ENCODE measurements at regions not wholly inside any gene's neighbourhood (a gene's known extent, or its start where the extent isn't known, plus 50 kb on each side); places are given as distances from the start of the nearest gene placed in this dataset.

- no peaks in the 10 kb centered on the region for H3K4me1 ChIP-seq
- in situ Hi-C loops (cut with MboI; ENCODE audit: low pct_ligation_motif_present in 1 of 4, low pct_unique_long_range_greater_than_20kb in 1 of 4, low sequenced_read_pairs in 3 of 4): no loop called here
- no peak for DNase-seq
- no peak overlapping the region for H3K27ac ChIP-seq
- H3K27me3 ChIP-seq: no peaks in the 10 kb centered on the region
- no peak overlapping the region for H3K4me3 ChIP-seq
- no peaks in the 10 kb centered on the region for H3K36me3 ChIP-seq
- TF ChIP-seq CTCF (IDR thresholded peaks at IDR 0.05) (no peak), POLR2AphosphoS5 (IDR thresholded peaks at IDR 0.05) (no peak), POLR2A (IDR thresholded peaks at IDR 0.05) (no peak)
- 63 to 92% methylated on average over 1 of the region's 1 CpG for WGBS, 2 donors (ENCODE audit: low coverage in 1 of 2)
- intact Hi-C loops (cut with DNase I; ENCODE audit: low total_unique reads): no loop called here
- H3K9me3 ChIP-seq: no peaks in the 10 kb centered on the region
Measured at GRCh38 chr4:63458010-63458409, 951.2 kb downstream of the TECRL start.

DNA sequence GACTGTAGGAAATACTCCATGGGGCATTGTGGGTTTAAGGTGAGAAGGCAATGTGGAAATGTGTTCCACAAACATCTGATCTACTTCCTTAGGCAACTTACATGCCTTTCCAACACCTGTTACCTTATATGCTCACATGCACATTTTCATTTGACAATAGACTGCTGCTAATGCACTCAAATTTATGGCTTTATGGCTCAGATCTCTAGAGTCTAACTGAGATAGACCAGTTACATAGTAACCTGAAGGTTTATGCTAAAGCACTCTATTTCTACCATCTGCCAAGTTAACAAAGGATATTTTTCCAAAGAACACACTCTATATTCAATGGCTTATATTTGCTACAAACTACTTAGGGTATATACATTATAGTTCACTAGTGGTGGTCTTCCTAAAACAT lies 969.0 kb downstream of the TECRL start:
- no peak for DNase-seq
- Histone ChIP-seq H3K4me1 (no peaks in the 10 kb centered on the region), H3K9me3 (no peaks in the 10 kb centered on the region), H3K27me3 (no peaks in the 10 kb centered on the region), H3K36me3 (no peaks in the 10 kb centered on the region), H3K27ac (no peak overlapping the region), H3K4me3 (no peak overlapping the region)
- in situ Hi-C loops (cut with MboI; ENCODE audit: low pct_ligation_motif_present in 1 of 4, low pct_unique_long_range_greater_than_20kb in 1 of 4, low sequenced_read_pairs in 3 of 4): no loop called here
- TF ChIP-seq EP300 (IDR thresholded peaks at IDR 0.05; ENCODE audit: low read depth): no peak
- no peak for TF ChIP-seq POLR2AphosphoS5 (IDR thresholded peaks at IDR 0.05)
- intact Hi-C loops (cut with DNase I; ENCODE audit: low total_unique reads): no loop called here

GRCh38 chr4:63430105-63430504 lies 979.1 kb downstream of the TECRL start:
- H3K27me3 ChIP-seq: no peaks in the 10 kb centered on the region
- H3K4me3 ChIP-seq: no peak overlapping the region
- intact Hi-C loops (cut with DNase I; ENCODE audit: low total_unique reads): no loop called here
- no peaks in the 10 kb centered on the region for H3K36me3 ChIP-seq
- in situ Hi-C loops (cut with MboI; ENCODE audit: low pct_ligation_motif_present in 1 of 4, low pct_unique_long_range_greater_than_20kb in 1 of 4, low sequenced_read_pairs in 3 of 4): no loop called here
- H3K9me3 ChIP-seq: no peaks in the 10 kb centered on the region
- no peaks in the 10 kb centered on the region for H3K4me1 ChIP-seq
- WGBS, 2 donors (ENCODE audit: low coverage in 1 of 2): 76 to 77% methylated on average over 1 of the region's 1 CpG
- no peak for TF ChIP-seq POLR2AphosphoS5 (IDR thresholded peaks at IDR 0.05)
- no peak for TF ChIP-seq EP300 (IDR thresholded peaks at IDR 0.05; ENCODE audit: low read depth)
- TF ChIP-seq CTCF (IDR thresholded peaks at IDR 0.05): no peak
- no peak for TF ChIP-seq POLR2A (IDR thresholded peaks at IDR 0.05)
- DNase-seq: no peak
- H3K27ac ChIP-seq: no peak overlapping the region

DNA sequence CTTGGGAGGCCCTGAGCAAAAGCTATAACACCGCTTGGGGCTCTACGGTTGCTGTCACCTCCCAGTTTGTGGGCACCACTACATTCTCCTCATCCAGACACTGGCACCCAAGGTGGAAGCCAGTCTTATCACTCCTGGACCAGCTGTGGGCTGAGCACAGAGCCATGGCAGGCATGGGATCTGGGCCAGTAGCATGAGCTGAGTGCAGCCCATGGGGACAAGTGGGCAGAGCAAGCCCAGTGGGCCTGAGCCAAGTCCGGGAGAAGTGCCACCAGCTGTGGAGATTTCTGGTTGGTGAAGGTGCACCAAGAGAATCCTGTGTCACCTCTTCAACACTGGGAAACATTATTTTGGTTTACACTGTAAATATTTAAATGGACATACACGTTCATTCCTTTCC lies 1013.0 kb downstream of the TECRL start:
- in situ Hi-C loops (cut with MboI; ENCODE audit: low pct_ligation_motif_present in 1 of 4, low pct_unique_long_range_greater_than_20kb in 1 of 4, low sequenced_read_pairs in 3 of 4): no loop called here
- no peaks in the 10 kb centered on the region for H3K9me3 ChIP-seq
- H3K4me3 ChIP-seq: no peak overlapping the region
- no peak for TF ChIP-seq POLR2A (IDR thresholded peaks at IDR 0.05)
- no peak for TF ChIP-seq POLR2AphosphoS5 (IDR thresholded peaks at IDR 0.05)
- no peak for TF ChIP-seq EP300 (IDR thresholded peaks at IDR 0.05; ENCODE audit: low read depth)
- no peak for TF ChIP-seq CTCF (IDR thresholded peaks at IDR 0.05)
- no peak overlapping the region for H3K27ac ChIP-seq
- H3K4me1 ChIP-seq: no peaks in the 10 kb centered on the region
- no peaks in the 10 kb centered on the region for H3K36me3 ChIP-seq
- DNase-seq: no peak
- 25 to 79% methylated on average over 1 to 4 of the region's 4 CpGs for WGBS, 2 donors (ENCODE audit: low coverage in 1 of 2)
- no peaks in the 10 kb centered on the region for H3K27me3 ChIP-seq
- intact Hi-C loops (cut with DNase I; ENCODE audit: low total_unique reads): no loop called here

GRCh38 chr4:63393544-63393943 lies 1015.7 kb downstream of the TECRL start:
- Histone ChIP-seq H3K27me3 (no peaks in the 10 kb centered on the region), H3K27ac (no peak overlapping the region), H3K4me3 (no peak overlapping the region), H3K36me3 (no peaks in the 10 kb centered on the region), H3K9me3 (no peaks in the 10 kb centered on the region), H3K4me1 (no peaks in the 10 kb centered on the region)
- TF ChIP-seq EP300 (IDR thresholded peaks at IDR 0.05; ENCODE audit: low read depth): no peak
- TF ChIP-seq CTCF (IDR thresholded peaks at IDR 0.05): no peak
- DNase-seq: no peak
- intact Hi-C loops (cut with DNase I; ENCODE audit: low total_unique reads) (no loop called here), in situ Hi-C loops (cut with MboI; ENCODE audit: low pct_ligation_motif_present in 1 of 4, low pct_unique_long_range_greater_than_20kb in 1 of 4, low sequenced_read_pairs in 3 of 4) (no loop called here)
